ENCODE measurements at regions not wholly inside any gene's neighbourhood (a gene's known extent, or its start where the extent isn't known, plus 50 kb on each side); places are given as distances from the start of the nearest gene placed in this dataset.

GRCh38 chr5:115686051-115686737, 60.4 kb upstream of the TMED7 start:
- DNase-seq: no peak

DNA sequence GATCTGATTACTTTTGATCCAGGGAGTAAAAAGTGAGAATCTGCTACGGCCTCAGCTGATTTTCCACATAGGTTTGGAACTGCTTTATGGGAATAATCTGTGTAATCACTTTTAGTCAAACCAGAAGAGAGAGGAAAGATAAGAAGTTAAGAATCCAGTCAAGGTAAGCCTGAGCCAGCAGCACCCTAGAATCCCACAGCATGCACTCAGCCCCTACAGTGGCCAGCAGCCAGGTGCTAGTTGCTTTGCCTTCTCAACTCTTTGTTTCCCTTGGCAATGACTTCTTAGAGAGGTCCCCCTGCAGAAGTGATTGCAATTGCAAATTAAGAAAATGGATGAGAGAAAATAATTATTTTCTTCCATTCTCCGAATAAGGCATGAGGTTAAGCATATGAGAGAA, 59.7 kb upstream of the TMED7 start:
- DNase-seq: no peak

DNA sequence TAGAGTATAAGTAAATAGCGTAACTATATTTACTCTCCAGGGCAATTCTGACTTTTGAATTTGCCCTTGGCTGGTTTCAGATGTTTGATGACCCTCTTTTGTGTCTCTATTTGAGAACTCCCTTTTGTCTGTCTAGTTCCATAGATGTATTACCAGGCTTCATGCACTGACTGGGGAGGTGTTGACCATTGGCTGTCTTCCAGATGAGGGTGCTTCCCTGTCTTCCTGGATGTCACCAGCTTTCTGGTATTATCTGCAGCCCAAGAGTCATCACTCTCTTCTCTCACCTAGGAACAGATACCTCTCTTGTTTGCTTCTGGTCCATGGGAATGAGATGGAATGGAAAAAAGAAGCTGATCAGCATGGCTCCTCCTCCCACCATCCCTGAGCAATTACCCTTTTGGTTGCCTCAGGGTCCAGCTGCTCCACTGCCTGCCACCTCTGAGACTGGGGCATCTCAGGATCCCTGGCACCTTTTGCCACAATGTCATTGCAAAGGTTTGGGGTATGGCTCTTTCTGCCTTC, 58.7 kb upstream of the TMED7 start:
- DNase-seq: no peak

GRCh38 chr5:115683081-115683480, 57.2 kb upstream of the TMED7 start:
- DNase-seq: no peak

Data from hematopoietic multipotent progenitor cell treated with erythropoietin and hydrocortisone succinate and interleukin-3 and kit ligand, for 4 days (in vitro differentiated cells).